Vagina (tissue), 2 donors: ENCODE measurements at regions not wholly inside any gene's neighbourhood (a gene's known extent, or its start where the extent isn't known, plus 50 kb on each side); places are given as distances from the start of the nearest gene placed in this dataset.
"Not testable (repeated sequence)": the region's sequence is repeated elsewhere in the genome, so short reads cannot be mapped to it uniquely, and the experiment has no call there.

Experiments
- DNase-seq, 2 donors: peaks; one replicate each; pipeline ENCODE4 v3.0.0-alpha.2; 2017; ENCODE audit errors: extremely low spot score in 2 of 2
- H3K27ac ChIP-seq: fragments of 200-600 bp; sonication (generic); one replicate; pipeline ENCODE4 v1.5.1; 2019
- H3K27me3 ChIP-seq: fragments of 200-600 bp; sonication (generic); one replicate; pipeline ENCODE4 v1.5.1; 2019
- H3K36me3 ChIP-seq, 2 donors: fragments of 200-600 bp; sonication (generic); one replicate each; pipeline ENCODE4 v1.5.1; 2017 to 2019
- H3K4me1 ChIP-seq: fragments of 200-600 bp; sonication (generic); one replicate; pipeline ENCODE4 v1.5.1; 2019
- H3K4me3 ChIP-seq, 2 donors: fragments of 200-600 bp; sonication (generic); 1 replicate in 1 of 2; 2 replicates in 1 of 2; pipeline ENCODE4 v1.5.1; 2016 to 2019
- H3K9me3 ChIP-seq: fragments of 200-600 bp; sonication (generic); one replicate; pipeline ENCODE4 v1.5.1; 2019
- CTCF ChIP-seq, 3 experiments: fragments of 450-650 bp in 2 of 3; fragments of 200-600 bp in 1 of 3; sonication (generic) in 1 of 3; IDR thresholded peaks; one replicate each; pipeline ENCODE4 v1.5.1; 2017 to 2019; ENCODE audit warnings: antibody characterized with exemption in 3 of 3, mild to moderate bottlenecking in 2 of 3, moderate library complexity in 2 of 3
- POLR2A ChIP-seq, 2 donors: fragments of 450-650 bp; IDR thresholded peaks; one replicate each; pipeline ENCODE4 v1.6.1; 2017; ENCODE audit warnings: antibody characterized with exemption in 2 of 2, mild to moderate bottlenecking in 2 of 2, moderate library complexity in 2 of 2
- POLR2AphosphoS5 ChIP-seq, 2 donors: sonication (generic); formaldehyde crosslinking; IDR thresholded peaks; one replicate each; pipeline ENCODE4 v1.9.0; 2017; ENCODE audit warnings: antibody characterized with exemption in 2 of 2, mild to moderate bottlenecking in 2 of 2, low read depth in 1 of 2; ENCODE audit not compliant: insufficient read depth in 1 of 2
- intact Hi-C: fragments of 100-400 bp; cut with DNase I; formaldehyde crosslinking; loops from one replicate; pipeline ENCODE4 v1.15.1; 2023

GRCh38 chr15:95059346-95059905 is 828.1 kb downstream of the MCTP2 start:
- no peak overlapping the region for H3K27ac ChIP-seq
- TF ChIP-seq POLR2A (IDR thresholded peaks at IDR 0.05), result no peak
- no peak for TF ChIP-seq POLR2AphosphoS5 (IDR thresholded peaks at IDR 0.05; ENCODE audit: insufficient read depth in 1 of 2, low read depth in 1 of 2)
- no peak for TF ChIP-seq CTCF (IDR thresholded peaks at IDR 0.05)
- H3K9me3 ChIP-seq, result no peaks in the 10 kb centered on the region
- no peaks in the 10 kb centered on the region for H3K36me3 ChIP-seq
- no peaks in the 10 kb centered on the region for H3K4me1 ChIP-seq
- H3K27me3 ChIP-seq, result no peaks in the 10 kb centered on the region
- intact Hi-C loops, result no loop called here
- H3K4me3 ChIP-seq, result no peak overlapping the region
- no peak for DNase-seq

GRCh38 chr15:95068701-95069521 is 837.5 kb downstream of the MCTP2 start:
- Histone ChIP-seq H3K27me3 (no peaks in the 10 kb centered on the region), H3K4me3 (no peak overlapping the region), H3K27ac (no peak overlapping the region), H3K36me3 (no peaks in the 10 kb centered on the region), H3K4me1 (no peaks in the 10 kb centered on the region), H3K9me3 (no peaks in the 10 kb centered on the region)
- DNase-seq, result no peak
- TF ChIP-seq CTCF (IDR thresholded peaks at IDR 0.05) (no peak), POLR2AphosphoS5 (IDR thresholded peaks at IDR 0.05; ENCODE audit: insufficient read depth in 1 of 2, low read depth in 1 of 2) (no peak), POLR2A (IDR thresholded peaks at IDR 0.05) (no peak)
- intact Hi-C loops, result no loop called here

- no peaks in the 10 kb centered on the region for H3K9me3 ChIP-seq
- H3K4me3 ChIP-seq, result no peak overlapping the region
- intact Hi-C loops, result no loop called here
- H3K27ac ChIP-seq, result no peak overlapping the region
- no peak for DNase-seq
- H3K4me1 ChIP-seq, result no peaks in the 10 kb centered on the region
- H3K36me3 ChIP-seq, result no peaks in the 10 kb centered on the region
- no peak for TF ChIP-seq POLR2AphosphoS5 (IDR thresholded peaks at IDR 0.05; ENCODE audit: insufficient read depth in 1 of 2, low read depth in 1 of 2)
- no peaks in the 10 kb centered on the region for H3K27me3 ChIP-seq
Measured at GRCh38 chr15:95075792-95076677, 844.7 kb downstream of the MCTP2 start.

- intact Hi-C loops, result no loop called here
- Histone ChIP-seq H3K4me1 (no peaks in the 10 kb centered on the region), H3K27ac (no peak overlapping the region), H3K9me3 (no peaks in the 10 kb centered on the region), H3K27me3 (no peaks in the 10 kb centered on the region), H3K4me3 (no peak overlapping the region), H3K36me3 (no peaks in the 10 kb centered on the region)
- no peak for DNase-seq
- no peak for TF ChIP-seq POLR2AphosphoS5 (IDR thresholded peaks at IDR 0.05; ENCODE audit: insufficient read depth in 1 of 2, low read depth in 1 of 2)
- no peak for TF ChIP-seq POLR2A (IDR thresholded peaks at IDR 0.05)
Measured at GRCh38 chr15:95076678-95076990, 845.3 kb downstream of the MCTP2 start.

GRCh38 chr15:95078003-95078402 is 846.6 kb downstream of the MCTP2 start:
- intact Hi-C loops, result no loop called here
- TF ChIP-seq POLR2AphosphoS5 (IDR thresholded peaks at IDR 0.05; ENCODE audit: insufficient read depth in 1 of 2, low read depth in 1 of 2) (no peak), CTCF (IDR thresholded peaks at IDR 0.05) (no peak), POLR2A (IDR thresholded peaks at IDR 0.05) (no peak)
- H3K4me3 ChIP-seq, result no peak overlapping the region
- H3K9me3 ChIP-seq, result no peaks in the 10 kb centered on the region
- no peaks in the 10 kb centered on the region for H3K4me1 ChIP-seq
- no peaks in the 10 kb centered on the region for H3K27me3 ChIP-seq
- no peak overlapping the region for H3K27ac ChIP-seq
- no peaks in the 10 kb centered on the region for H3K36me3 ChIP-seq
- DNase-seq, result no peak

- H3K36me3 ChIP-seq, H3K4me1 ChIP-seq, intact Hi-C loops, H3K27me3 ChIP-seq, H3K27ac ChIP-seq, H3K9me3 ChIP-seq, DNase-seq, H3K4me3 ChIP-seq: not testable (repeated sequence)
Measured at GRCh38 chr15:95080228-95080627, 848.9 kb downstream of the MCTP2 start.
